HCT116 (cell line): ENCODE measurements at regions not wholly inside any gene's neighbourhood (a gene's known extent, or its start where the extent isn't known, plus 50 kb on each side); places are given as distances from the start of the nearest gene placed in this dataset.

Experiments
- CTCF ChIP-seq, 3 experiments: fragments of 200-600 bp in 1 of 3; sonication (generic) in 1 of 3; IDR thresholded peaks in 2 of 3; conservative IDR thresholded peaks in 1 of 3; 2 replicates each; pipeline ENCODE4 v1.5.1; 2012 to 2017; ENCODE audit warnings: low read depth in 2 of 3, low read length in 2 of 3, antibody characterized with exemption in 1 of 3, borderline replicate concordance in 1 of 3, control low read depth in 1 of 3, mild to moderate bottlenecking in 1 of 3, mixed read lengths in 1 of 3, mixed run types in 1 of 3, moderate library complexity in 1 of 3; ENCODE audit not compliant: insufficient read depth in 1 of 3
- EZH2 ChIP-seq: fragments of 200-600 bp; sonication (generic); IDR thresholded peaks from 2 replicates; pipeline ENCODE4 v1.6.1; 2017; ENCODE audit warnings: antibody characterized with exemption, mixed run types
- EZH2phosphoT487 ChIP-seq: fragments of 200-600 bp; IDR thresholded peaks from 2 replicates; pipeline ENCODE4 v1.6.1; 2018; ENCODE audit warnings: antibody characterized with exemption, borderline replicate concordance
- JUND ChIP-seq: IDR thresholded peaks from 2 replicates; pipeline ENCODE4 v1.6.1; 2012
- MAX ChIP-seq: IDR thresholded peaks from 2 replicates; pipeline ENCODE4 v1.6.1; 2012
- POLR2A ChIP-seq: IDR thresholded peaks from 2 replicates; pipeline ENCODE4 v1.7.0; 2011; ENCODE audit warnings: borderline replicate concordance; ENCODE audit not compliant: insufficient read depth, insufficient read length; ENCODE audit errors: extremely low read depth
- RAD21 ChIP-seq: IDR thresholded peaks from 2 replicates; pipeline ENCODE4 v1.6.1; 2012; ENCODE audit warnings: low read depth, mild to moderate bottlenecking
- SIN3A ChIP-seq: IDR thresholded peaks from 2 replicates; pipeline ENCODE4 v1.6.1; 2012; ENCODE audit warnings: low read depth
- SP1 ChIP-seq: IDR thresholded peaks from 2 replicates; pipeline ENCODE4 v1.6.1; 2012; ENCODE audit warnings: low read depth
- TF ChIP-seq, protein P1 (sequence below): IDR thresholded peaks from 2 replicates; pipeline ENCODE4 v1.6.1; 2012
- TF ChIP-seq, protein P2 (sequence below): IDR thresholded peaks from 2 replicates; pipeline ENCODE4 v1.6.1; 2012; ENCODE audit warnings: low read depth
- TF ChIP-seq, protein P3 (sequence below): IDR thresholded peaks from 2 replicates; pipeline ENCODE4 v1.6.1; 2011; ENCODE audit warnings: mild to moderate bottlenecking, low read length, moderate library complexity; ENCODE audit not compliant: insufficient replicate concordance; ENCODE audit errors: extremely low read depth

DNA sequence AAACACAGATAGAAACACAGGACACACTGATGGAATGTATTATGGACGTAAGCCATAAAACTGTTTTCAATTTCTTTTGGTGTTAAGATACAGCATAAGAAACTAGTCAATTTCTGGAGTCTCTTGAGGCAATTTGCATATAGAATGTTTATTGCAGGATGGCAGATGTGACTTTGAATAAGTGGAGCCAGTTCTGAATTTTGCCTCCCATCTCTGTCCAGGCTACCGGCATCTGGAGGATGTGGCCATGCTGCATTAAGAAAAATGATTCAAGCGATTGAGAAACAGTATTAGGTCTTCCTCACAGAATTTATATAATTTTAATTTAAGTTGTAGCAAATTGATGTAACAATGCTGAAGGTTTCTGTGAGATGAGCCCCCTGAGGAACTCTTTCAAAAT is 81.5 kb downstream of the CHST2 start:
- TF ChIP-seq CTCF (IDR thresholded peaks at IDR 0.05 in 2 of 3, conservative IDR thresholded peaks at IDR 0.05 in 1 of 3; ENCODE audit: borderline replicate concordance in 1 of 3, insufficient read depth in 1 of 3, low read depth in 2 of 3, low read length in 2 of 3) (no peak), JUND (no peak), SP1 (no peak), EZH2phosphoT487 (no peak), EZH2 (no peak), RAD21 (no peak), POLR2A (no peak), MAX (no peak), SIN3A (no peak)
- TF ChIP-seq, protein P1, sequence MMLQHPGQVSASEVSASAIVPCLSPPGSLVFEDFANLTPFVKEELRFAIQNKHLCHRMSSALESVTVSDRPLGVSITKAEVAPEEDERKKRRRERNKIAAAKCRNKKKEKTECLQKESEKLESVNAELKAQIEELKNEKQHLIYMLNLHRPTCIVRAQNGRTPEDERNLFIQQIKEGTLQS: no peak
- TF ChIP-seq, protein P2, sequence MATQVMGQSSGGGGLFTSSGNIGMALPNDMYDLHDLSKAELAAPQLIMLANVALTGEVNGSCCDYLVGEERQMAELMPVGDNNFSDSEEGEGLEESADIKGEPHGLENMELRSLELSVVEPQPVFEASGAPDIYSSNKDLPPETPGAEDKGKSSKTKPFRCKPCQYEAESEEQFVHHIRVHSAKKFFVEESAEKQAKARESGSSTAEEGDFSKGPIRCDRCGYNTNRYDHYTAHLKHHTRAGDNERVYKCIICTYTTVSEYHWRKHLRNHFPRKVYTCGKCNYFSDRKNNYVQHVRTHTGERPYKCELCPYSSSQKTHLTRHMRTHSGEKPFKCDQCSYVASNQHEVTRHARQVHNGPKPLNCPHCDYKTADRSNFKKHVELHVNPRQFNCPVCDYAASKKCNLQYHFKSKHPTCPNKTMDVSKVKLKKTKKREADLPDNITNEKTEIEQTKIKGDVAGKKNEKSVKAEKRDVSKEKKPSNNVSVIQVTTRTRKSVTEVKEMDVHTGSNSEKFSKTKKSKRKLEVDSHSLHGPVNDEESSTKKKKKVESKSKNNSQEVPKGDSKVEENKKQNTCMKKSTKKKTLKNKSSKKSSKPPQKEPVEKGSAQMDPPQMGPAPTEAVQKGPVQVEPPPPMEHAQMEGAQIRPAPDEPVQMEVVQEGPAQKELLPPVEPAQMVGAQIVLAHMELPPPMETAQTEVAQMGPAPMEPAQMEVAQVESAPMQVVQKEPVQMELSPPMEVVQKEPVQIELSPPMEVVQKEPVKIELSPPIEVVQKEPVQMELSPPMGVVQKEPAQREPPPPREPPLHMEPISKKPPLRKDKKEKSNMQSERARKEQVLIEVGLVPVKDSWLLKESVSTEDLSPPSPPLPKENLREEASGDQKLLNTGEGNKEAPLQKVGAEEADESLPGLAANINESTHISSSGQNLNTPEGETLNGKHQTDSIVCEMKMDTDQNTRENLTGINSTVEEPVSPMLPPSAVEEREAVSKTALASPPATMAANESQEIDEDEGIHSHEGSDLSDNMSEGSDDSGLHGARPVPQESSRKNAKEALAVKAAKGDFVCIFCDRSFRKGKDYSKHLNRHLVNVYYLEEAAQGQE: no peak
- TF ChIP-seq, protein P3, sequence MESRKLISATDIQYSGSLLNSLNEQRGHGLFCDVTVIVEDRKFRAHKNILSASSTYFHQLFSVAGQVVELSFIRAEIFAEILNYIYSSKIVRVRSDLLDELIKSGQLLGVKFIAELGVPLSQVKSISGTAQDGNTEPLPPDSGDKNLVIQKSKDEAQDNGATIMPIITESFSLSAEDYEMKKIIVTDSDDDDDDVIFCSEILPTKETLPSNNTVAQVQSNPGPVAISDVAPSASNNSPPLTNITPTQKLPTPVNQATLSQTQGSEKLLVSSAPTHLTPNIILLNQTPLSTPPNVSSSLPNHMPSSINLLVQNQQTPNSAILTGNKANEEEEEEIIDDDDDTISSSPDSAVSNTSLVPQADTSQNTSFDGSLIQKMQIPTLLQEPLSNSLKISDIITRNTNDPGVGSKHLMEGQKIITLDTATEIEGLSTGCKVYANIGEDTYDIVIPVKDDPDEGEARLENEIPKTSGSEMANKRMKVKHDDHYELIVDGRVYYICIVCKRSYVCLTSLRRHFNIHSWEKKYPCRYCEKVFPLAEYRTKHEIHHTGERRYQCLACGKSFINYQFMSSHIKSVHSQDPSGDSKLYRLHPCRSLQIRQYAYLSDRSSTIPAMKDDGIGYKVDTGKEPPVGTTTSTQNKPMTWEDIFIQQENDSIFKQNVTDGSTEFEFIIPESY: no peak
